HCT116 (cell line): ENCODE measurements at regions not wholly inside any gene's neighbourhood (a gene's known extent, or its start where the extent isn't known, plus 50 kb on each side); places are given as distances from the start of the nearest gene placed in this dataset.

ENCODE experiments used
- ATAC-seq: fragments of 200-7000 bp; cut with Tn5 transposase; 2 replicates; pipeline ENCODE4 v1.9.1; 2020; ENCODE audit warnings: mild to moderate bottlenecking, moderate library complexity
- BruUV-seq: library from RNA; stranded (reverse); fragments of 400-500 nt; replicated peaks from 2 replicates; lab custom pipeline; 2021; lab: Mats Ljungman, UMichigan
- CTCF ChIA-PET: fragments of 300-600 bp; sonication (Branson Sonifier 250); formaldehyde crosslinking; loops from one replicate; lab custom pipeline; 2021; ENCODE audit warnings: antibody characterized with exemption; lab: Charles Lee
- POLR2A ChIA-PET: fragments of 300-600, 350-600 bp; sonication (Branson Sonifier 250); formaldehyde crosslinking; loops from one replicate; lab custom pipeline; 2021; ENCODE audit warnings: antibody characterized with exemption; lab: Charles Lee
- RAD21 ChIA-PET, 2 experiments: fragments of 300-600 bp; sonication (Branson Sonifier 250); formaldehyde crosslinking; loops; one replicate each; lab custom pipeline; 2023; ENCODE audit warnings: low total read pairs in 2 of 2; ENCODE audit not compliant: uncharacterized antibody in 2 of 2, unreplicated experiment in 2 of 2, low non-redundant PET in 1 of 2; lab: Charles Lee
- DNase-seq: peaks from one replicate; pipeline ENCODE4 v3.0.0-alpha.2; 2010; ENCODE audit warnings: low read depth, low spot score
- H2AFZ ChIP-seq: fragments of 200-600 bp; shearing (Covaris generic), sonication (generic); 2 replicates; pipeline ENCODE4 v1.6.1; 2017; ENCODE audit warnings: low read depth, mixed run types, mixed read lengths, antibody characterized with exemption, low read length; ENCODE audit not compliant: poor library complexity, severe bottlenecking
- H3K27ac ChIP-seq: 2 replicates; pipeline ENCODE4 v1.5.1; 2012; ENCODE audit warnings: low read depth, low read length
- H3K27me3 ChIP-seq: fragments of 200-600 bp; sonication (generic); 2 replicates; pipeline ENCODE4 v1.6.1; 2016; ENCODE audit warnings: mixed run types, low read length, mixed read lengths; ENCODE audit not compliant: insufficient read depth
- H3K36me3 ChIP-seq, 2 experiments: fragments of 200-500 bp in 1 of 2; fragments of 200-600 bp in 1 of 2; sonication (Bioruptor generic) in 1 of 2; sonication (generic) in 1 of 2; 2 replicates each; pipeline versions ENCODE4 v1.5.1 to v1.6.1; 2014 to 2016; ENCODE audit warnings: low read length in 2 of 2, inconsistent platforms in 1 of 2, mixed read lengths in 1 of 2, mixed run types in 1 of 2; ENCODE audit not compliant: insufficient read depth in 2 of 2, control insufficient read depth in 1 of 2
- H3K4me1 ChIP-seq, 2 experiments: fragments of 200-600 bp in 1 of 2; sonication (generic) in 1 of 2; 2 replicates each; pipeline versions ENCODE4 v1.5.1 to v1.6.1; 2012 to 2017; ENCODE audit warnings: low read length in 2 of 2, inconsistent platforms in 1 of 2, mild to moderate bottlenecking in 1 of 2, mixed read lengths in 1 of 2, mixed run types in 1 of 2, moderate library complexity in 1 of 2; ENCODE audit not compliant: insufficient read depth in 2 of 2, control insufficient read depth in 1 of 2
- H3K4me2 ChIP-seq: fragments of 200-600 bp; sonication (generic); 2 replicates; pipeline ENCODE4 v1.6.1; 2017; ENCODE audit warnings: mixed run types, low read length, mixed read lengths
- H3K4me3 ChIP-seq, 2 experiments: fragments of 200-600 bp in 1 of 2; sonication (generic) in 1 of 2; replicated peaks in 1 of 2; 2 replicates each; pipeline ENCODE4 v1.5.1; 2011 to 2016; ENCODE audit warnings: low read length in 2 of 2, control low read depth in 1 of 2, low read depth in 1 of 2, mild to moderate bottlenecking in 1 of 2, mixed read lengths in 1 of 2, mixed run types in 1 of 2
- H3K79me2 ChIP-seq: fragments of 200-600 bp; sonication (generic); 2 replicates; pipeline ENCODE4 v1.6.1; 2017; ENCODE audit warnings: mild to moderate bottlenecking, mixed run types, low read length, moderate library complexity, mixed read lengths; ENCODE audit not compliant: insufficient read depth
- H3K9ac ChIP-seq: fragments of 200-600 bp; sonication (generic); 2 replicates; pipeline ENCODE4 v1.6.1; 2016; ENCODE audit warnings: low read length, mixed read lengths
- H3K9me2 ChIP-seq: fragments of 200-600 bp; sonication (generic), shearing (Covaris generic); 2 replicates; pipeline ENCODE4 v1.6.1; 2017; ENCODE audit warnings: mixed run types, mild to moderate bottlenecking, moderate library complexity; ENCODE audit not compliant: insufficient read depth
- H3K9me3 ChIP-seq, 2 experiments: fragments of 200-500 bp in 1 of 2; fragments of 200-600 bp in 1 of 2; sonication (Bioruptor generic) in 1 of 2; sonication (generic) in 1 of 2; 2 replicates each; pipeline ENCODE4 v1.6.1; 2014 to 2017; ENCODE audit warnings: low read length in 2 of 2, mixed read lengths in 2 of 2, inconsistent platforms in 1 of 2, low read depth in 1 of 2, mild to moderate bottlenecking in 1 of 2, mixed run types in 1 of 2, moderate library complexity in 1 of 2; ENCODE audit not compliant: control insufficient read depth in 1 of 2, insufficient read depth in 1 of 2
- H4K20me1 ChIP-seq: fragments of 200-600 bp; sonication (generic), shearing (Covaris generic); 2 replicates; pipeline ENCODE4 v1.6.1; 2017; ENCODE audit warnings: mixed run types, mild to moderate bottlenecking, moderate library complexity; ENCODE audit not compliant: insufficient read depth
- CBX3 ChIP-seq: IDR thresholded peaks from 2 replicates; pipeline ENCODE4 v1.6.1; 2012; ENCODE audit warnings: low read depth
- CEBPB ChIP-seq: IDR thresholded peaks from 2 replicates; pipeline ENCODE4 v1.6.1; 2012; ENCODE audit warnings: low read depth
- EGR1 ChIP-seq: IDR thresholded peaks from 2 replicates; pipeline ENCODE4 v1.6.1; 2012; ENCODE audit warnings: low read depth
- EZH2 ChIP-seq: fragments of 200-600 bp; sonication (generic); IDR thresholded peaks from 2 replicates; pipeline ENCODE4 v1.6.1; 2017; ENCODE audit warnings: antibody characterized with exemption, mixed run types
- EZH2phosphoT487 ChIP-seq: fragments of 200-600 bp; IDR thresholded peaks from 2 replicates; pipeline ENCODE4 v1.6.1; 2018; ENCODE audit warnings: antibody characterized with exemption, borderline replicate concordance
- FOSL1 ChIP-seq: IDR thresholded peaks from 2 replicates; pipeline ENCODE4 v1.6.1; 2012; ENCODE audit warnings: low read depth
- REST ChIP-seq: IDR thresholded peaks from 2 replicates; pipeline ENCODE4 v1.6.1; 2012; ENCODE audit warnings: low read depth
- SRF ChIP-seq: IDR thresholded peaks from 2 replicates; pipeline ENCODE4 v1.6.1; 2012; ENCODE audit warnings: low read depth
- intact Hi-C: fragments of 100-400 bp; cut with micrococcal nuclease; formaldehyde crosslinking; loops from 2 replicates; pipeline ENCODE4 v1.10.0; 2022

DNA sequence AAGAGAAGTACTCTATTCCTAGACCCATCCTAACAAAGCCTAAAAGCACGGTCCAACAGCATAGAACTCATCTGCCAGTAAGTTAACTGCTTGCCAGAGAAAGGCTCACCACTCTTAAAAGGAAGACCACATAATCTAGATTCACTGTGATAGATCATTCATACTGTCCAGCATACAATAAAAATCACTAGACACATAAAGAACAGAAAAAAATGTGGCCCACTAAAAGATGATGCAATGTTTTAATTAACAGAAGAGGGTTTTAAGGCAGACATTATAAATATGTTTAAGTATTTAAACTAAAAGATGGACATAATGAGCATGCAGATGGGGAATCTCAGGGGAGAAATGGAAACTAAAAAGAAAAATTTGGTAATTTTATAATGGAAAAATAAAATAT lies 157.5 kb upstream of the CDH4 start:
- no peak for ATAC-seq
- no peaks in the 10 kb centered on the region for H3K27me3 ChIP-seq
- ChIA-PET POLR2A (no interaction called here), RAD21 (no interaction called here), CTCF (no interaction called here)
- no peak for DNase-seq
- no peak overlapping the region for H2AFZ ChIP-seq
- no peak overlapping the region for H3K27ac ChIP-seq
- H4K20me1 ChIP-seq = no peaks in the 10 kb centered on the region
- H3K79me2 ChIP-seq = no peaks in the 10 kb centered on the region
- intact Hi-C loops = no loop called here
- BruUV-seq = no TSS peak
- no peak overlapping the region for H3K9ac ChIP-seq
- peaks cover 13 to 33% of the 10 kb centered on the region in 2 experiments; a peak in 2 of 4 replicates for H3K9me3 ChIP-seq
- no peaks in the 10 kb centered on the region for H3K9me2 ChIP-seq
- H3K4me2 ChIP-seq = no peak overlapping the region
- TF ChIP-seq FOSL1 (no peak), EZH2phosphoT487 (no peak), CEBPB (no peak), EZH2 (no peak)
- no peaks in the 10 kb centered on the region for H3K36me3 ChIP-seq
- no peaks in the 10 kb centered on the region for H3K4me1 ChIP-seq
- no peak overlapping the region for H3K4me3 ChIP-seq

GRCh38 chr20:61096463-61096862 lies 155.6 kb upstream of the CDH4 start:
- Histone ChIP-seq H3K27ac (no peak overlapping the region), H3K4me2 (no peak overlapping the region), H3K36me3 (no peaks in the 10 kb centered on the region), H3K9ac (no peak overlapping the region), H3K9me2 (no peaks in the 10 kb centered on the region), H3K9me3 (peaks cover 17 to 23% of the 10 kb centered on the region in 2 experiments; a peak in 2 of 4 replicates), H3K4me1 (no peaks in the 10 kb centered on the region), H4K20me1 (no peaks in the 10 kb centered on the region), H2AFZ (no peak overlapping the region), H3K4me3 (no peak overlapping the region), H3K27me3 (no peaks in the 10 kb centered on the region)
- CTCF ChIA-PET = no interaction called here
- intact Hi-C loops = no loop called here
- RAD21 ChIA-PET = no interaction called here
- DNase-seq = no peak
- no TSS peak for BruUV-seq
- POLR2A ChIA-PET = no interaction called here
- TF ChIP-seq EGR1 (no peak), REST (no peak), SRF (no peak), CBX3 (no peak)
- TF ChIP-seq, all 23 proteins: peak for 0
- ATAC-seq = no peak
- H3K79me2 ChIP-seq = no peaks in the 10 kb centered on the region
